GM10266 (cell line): ENCODE measurements at regions not wholly inside any gene's neighbourhood (a gene's known extent, or its start where the extent isn't known, plus 50 kb on each side); places are given as distances from the start of the nearest gene placed in this dataset.

Experiments
- DNase-seq: peaks from one replicate; pipeline ENCODE4 v3.0.0; 2012; ENCODE audit errors: extremely low spot score
- TF ChIP-seq, protein P1 (sequence below): IDR thresholded peaks from 2 replicates; pipeline ENCODE4 v1.5.1; 2012; ENCODE audit warnings: mild to moderate bottlenecking, low read depth; ENCODE audit not compliant: control insufficient read depth, insufficient read depth; ENCODE audit errors: missing control alignments

DNA sequence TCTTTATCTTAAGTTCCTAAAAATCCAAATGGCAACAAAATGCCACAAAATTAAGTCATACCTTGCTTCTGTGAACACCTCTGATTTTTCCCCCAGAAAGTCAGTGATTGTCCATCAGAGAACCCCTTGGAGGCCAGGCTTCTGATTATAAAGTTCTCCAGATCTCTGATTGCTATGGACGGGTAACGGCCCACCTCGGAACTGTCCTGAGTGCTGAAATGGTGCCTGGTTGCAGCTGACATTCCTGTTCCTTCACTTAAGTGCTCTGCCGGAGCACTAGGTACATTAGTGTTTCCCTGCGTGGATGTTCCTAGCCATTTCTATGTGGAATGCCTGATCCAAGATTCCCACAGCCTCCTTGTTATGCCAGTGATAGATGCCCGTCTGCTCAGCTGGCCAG lies 85.0 kb downstream of the CHST1 start:
- TF ChIP-seq, protein P1, sequence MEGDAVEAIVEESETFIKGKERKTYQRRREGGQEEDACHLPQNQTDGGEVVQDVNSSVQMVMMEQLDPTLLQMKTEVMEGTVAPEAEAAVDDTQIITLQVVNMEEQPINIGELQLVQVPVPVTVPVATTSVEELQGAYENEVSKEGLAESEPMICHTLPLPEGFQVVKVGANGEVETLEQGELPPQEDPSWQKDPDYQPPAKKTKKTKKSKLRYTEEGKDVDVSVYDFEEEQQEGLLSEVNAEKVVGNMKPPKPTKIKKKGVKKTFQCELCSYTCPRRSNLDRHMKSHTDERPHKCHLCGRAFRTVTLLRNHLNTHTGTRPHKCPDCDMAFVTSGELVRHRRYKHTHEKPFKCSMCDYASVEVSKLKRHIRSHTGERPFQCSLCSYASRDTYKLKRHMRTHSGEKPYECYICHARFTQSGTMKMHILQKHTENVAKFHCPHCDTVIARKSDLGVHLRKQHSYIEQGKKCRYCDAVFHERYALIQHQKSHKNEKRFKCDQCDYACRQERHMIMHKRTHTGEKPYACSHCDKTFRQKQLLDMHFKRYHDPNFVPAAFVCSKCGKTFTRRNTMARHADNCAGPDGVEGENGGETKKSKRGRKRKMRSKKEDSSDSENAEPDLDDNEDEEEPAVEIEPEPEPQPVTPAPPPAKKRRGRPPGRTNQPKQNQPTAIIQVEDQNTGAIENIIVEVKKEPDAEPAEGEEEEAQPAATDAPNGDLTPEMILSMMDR: no peak
- DNase-seq: no peak

DNA sequence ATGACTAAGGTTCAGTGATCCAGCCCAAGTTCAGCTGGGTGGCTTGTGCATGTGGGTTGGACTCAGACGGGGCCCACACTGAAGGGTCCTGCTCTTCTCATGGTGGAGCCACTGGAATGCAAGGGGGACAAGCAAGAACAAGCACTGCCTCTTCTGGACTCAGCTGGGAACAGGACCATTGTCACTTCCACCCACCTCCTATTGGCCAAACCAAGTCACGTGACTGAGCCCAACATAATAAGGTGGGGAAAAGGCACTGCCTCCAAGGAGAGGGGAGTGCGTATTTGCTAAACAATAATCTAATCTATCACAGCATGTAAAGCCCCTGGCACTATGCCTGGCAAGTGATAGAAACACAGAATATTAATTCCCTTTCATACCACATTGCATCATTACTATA lies 87.1 kb downstream of the CHST1 start:
- DNase-seq: no peak
- TF ChIP-seq, protein P1: no peak

DNA sequence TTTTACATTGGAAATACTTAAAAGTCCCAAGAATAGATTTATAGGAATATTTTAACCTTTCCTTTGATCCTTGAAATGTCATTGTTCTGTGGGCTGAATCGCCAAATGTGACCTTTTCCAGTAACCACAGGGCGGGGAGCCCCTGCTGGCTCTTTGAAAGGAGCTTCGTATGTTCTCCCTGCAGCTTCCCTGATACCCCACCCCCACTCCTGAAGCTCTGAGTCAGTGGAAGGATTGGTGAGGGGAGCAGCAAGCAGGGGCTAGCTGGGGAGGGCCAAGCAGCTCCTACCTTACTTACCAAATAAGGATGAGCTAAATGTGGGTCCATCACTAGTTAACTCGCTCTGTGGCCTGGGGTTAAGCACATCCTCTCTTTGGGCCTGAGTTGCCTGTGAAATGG lies 87.7 kb downstream of the CHST1 start:
- no peak for DNase-seq
- TF ChIP-seq, protein P1: no peak

DNA sequence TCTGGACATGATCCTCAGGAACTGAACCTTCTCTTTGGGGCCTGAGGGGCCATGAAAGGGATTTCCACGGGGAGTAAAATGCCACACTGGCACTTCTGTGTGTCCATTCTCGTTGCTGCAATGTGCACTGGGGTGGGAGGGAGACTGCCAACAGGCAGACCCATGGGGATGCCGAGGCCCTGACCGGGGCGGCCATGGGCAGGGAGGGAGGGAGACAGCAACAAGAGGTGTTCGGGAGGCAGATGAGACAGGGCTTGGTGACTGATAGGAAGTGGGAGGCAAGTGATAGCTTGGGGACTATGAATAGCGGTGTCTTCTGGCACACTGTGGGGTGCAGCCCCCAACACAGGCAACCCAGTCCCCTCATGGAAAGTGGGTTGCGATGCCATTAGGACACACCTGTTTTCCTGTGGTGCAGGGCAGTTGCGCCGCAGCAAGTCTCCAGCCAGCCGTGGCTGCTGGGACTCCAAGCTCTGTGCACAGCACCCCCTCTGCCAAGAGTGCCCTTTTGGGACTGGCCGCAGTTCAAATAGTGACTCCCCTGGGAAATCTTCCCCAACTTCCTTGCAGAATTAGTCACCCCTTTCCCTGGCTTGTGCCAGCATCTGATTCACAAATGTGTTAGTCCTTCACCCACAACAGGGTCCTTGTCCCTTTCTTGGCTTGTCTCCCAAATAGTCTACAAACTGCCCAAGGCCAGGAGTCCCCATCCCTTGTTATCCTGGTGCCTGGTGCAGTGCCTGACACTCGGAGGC lies 88.8 kb downstream of the CHST1 start:
- DNase-seq: no peak
- TF ChIP-seq, protein P1: no peak

DNA sequence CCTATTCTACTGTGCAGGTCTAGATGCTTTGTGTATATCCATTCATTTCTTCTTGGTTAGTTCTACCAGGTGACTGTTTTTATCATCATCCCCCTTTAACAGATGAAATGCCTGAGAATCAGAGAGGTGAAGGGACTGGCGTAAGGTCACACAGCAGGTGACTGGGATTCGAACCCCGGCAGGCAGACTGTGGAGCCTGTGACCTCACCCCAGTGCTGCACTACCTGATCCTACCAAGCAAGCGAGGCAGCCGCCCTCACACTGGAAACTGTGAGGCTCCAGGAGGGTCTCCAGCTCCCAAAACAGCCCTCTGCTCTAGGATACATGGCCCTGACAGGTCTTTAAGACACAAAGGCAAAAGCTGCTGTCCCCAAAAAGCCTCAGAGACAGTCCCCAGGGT lies 91.7 kb downstream of the CHST1 start:
- TF ChIP-seq, protein P1: no peak
- no peak for DNase-seq

DNA sequence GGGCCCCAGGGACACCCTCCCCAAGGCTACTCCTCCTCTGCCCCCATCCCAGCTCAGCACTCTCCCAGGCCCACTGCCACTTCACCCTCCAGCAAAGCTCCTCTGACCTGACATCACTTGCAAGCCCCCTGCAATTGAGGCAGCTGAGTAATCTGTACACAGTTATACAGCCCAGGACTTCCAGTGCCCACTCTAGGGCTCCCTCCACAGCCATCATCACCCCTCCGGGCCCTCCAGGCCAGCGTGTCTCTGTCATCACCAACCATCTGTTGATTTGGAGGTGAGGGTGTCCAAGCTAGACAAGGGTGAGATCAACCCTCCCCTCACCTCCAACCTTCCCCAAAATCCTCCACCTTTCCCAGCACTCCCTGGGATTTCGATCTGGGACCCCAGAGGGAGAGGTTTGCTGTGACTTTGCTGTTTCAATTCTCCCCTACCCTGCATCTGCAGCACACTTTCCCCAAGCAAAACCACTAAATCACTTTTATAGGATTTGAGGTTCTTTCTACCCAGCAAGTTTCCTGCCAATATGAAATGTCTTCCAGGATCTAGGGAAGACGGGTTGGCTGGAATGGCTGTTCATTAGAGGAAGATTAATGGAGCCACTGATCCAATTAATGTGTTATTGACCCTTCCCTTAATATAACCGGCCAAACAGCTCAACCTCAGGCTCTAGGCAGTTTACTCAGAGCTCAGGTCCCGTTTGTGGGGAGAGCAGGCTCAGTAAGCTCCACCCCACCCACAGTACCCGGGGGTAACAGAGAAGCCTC lies 92.9 kb downstream of the CHST1 start:
- no peak for DNase-seq
- TF ChIP-seq, protein P1: no peak

DNA sequence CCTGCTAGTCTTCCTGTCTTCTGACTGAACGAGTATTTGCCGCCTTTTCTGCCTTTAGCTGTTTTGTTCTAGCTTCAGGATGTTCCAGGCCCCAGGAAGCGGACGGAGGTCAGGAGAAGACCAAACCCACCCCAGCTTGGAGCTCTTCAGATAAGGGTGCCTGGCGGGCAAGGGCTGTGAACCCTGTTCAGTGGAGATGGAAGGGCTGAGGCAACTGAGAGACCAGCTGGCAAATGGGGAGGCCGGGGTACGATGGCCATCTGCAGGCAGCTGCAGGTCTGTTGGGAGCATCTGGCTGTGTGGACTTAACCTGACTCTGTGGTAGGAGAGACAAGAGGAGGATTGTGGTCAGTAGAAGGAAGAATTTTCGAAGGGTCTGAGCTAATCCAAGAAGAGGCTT lies 95.6 kb downstream of the CHST1 start:
- TF ChIP-seq, protein P1: no peak
- DNase-seq: no peak
